ENCODE measurements at regions not wholly inside any gene's neighbourhood (a gene's known extent, or its start where the extent isn't known, plus 50 kb on each side); places are given as distances from the start of the nearest gene placed in this dataset.
A peak's percentile ranks its signal among the peaks of the same experiment; 100 is the strongest.

- DNase-seq (ENCODE audit: low read depth): no peak
Observed at GRCh38 chr2:188134241-188134640, 157.4 kb upstream of the GULP1 start.

- DNase-seq (ENCODE audit: low read depth): no peak
Observed at GRCh38 chr2:188138313-188138712, 153.4 kb upstream of the GULP1 start.

GRCh38 chr2:188142088-188142487, 149.6 kb upstream of the GULP1 start:
- no peak for DNase-seq (ENCODE audit: low read depth)

GRCh38 chr2:188142636-188143295, 148.9 kb upstream of the GULP1 start:
- DNase-seq (ENCODE audit: low read depth): peak; percentile 39

- DNase-seq (ENCODE audit: low read depth): no peak
Observed at GRCh38 chr2:188145885-188146284, 145.8 kb upstream of the GULP1 start.

- no peak for DNase-seq (ENCODE audit: low read depth)
Observed at GRCh38 chr2:188146888-188147287, 144.8 kb upstream of the GULP1 start.

- DNase-seq (ENCODE audit: low read depth): no peak
Observed at GRCh38 chr2:188151670-188152069, 140.0 kb upstream of the GULP1 start.

- peak; percentile 26 for DNase-seq (ENCODE audit: low read depth)
Observed at GRCh38 chr2:188158337-188159100, 133.2 kb upstream of the GULP1 start.

- no peak for DNase-seq (ENCODE audit: low read depth)
Observed at GRCh38 chr2:188159484-188159883, 132.2 kb upstream of the GULP1 start.

GRCh38 chr2:188170356-188170755, 121.3 kb upstream of the GULP1 start:
- no peak for DNase-seq (ENCODE audit: low read depth)

GRCh38 chr2:188176620-188177019, 115.1 kb upstream of the GULP1 start:
- peak; percentile 65 for DNase-seq (ENCODE audit: low read depth)

- DNase-seq (ENCODE audit: low read depth): no peak
Observed at GRCh38 chr2:188181067-188181838, 110.4 kb upstream of the GULP1 start.

- no peak for DNase-seq (ENCODE audit: low read depth)
Observed at GRCh38 chr2:188181884-188182283, 109.8 kb upstream of the GULP1 start.

- DNase-seq (ENCODE audit: low read depth): no peak
Observed at GRCh38 chr2:188187726-188188125, 103.9 kb upstream of the GULP1 start.

- peak; percentile 24 for DNase-seq (ENCODE audit: low read depth)
Observed at GRCh38 chr2:188189356-188189755, 102.3 kb upstream of the GULP1 start.

- DNase-seq (ENCODE audit: low read depth): peak; percentile 38
Observed at GRCh38 chr2:188193230-188193629, 98.4 kb upstream of the GULP1 start.

- DNase-seq (ENCODE audit: low read depth): peak; percentile 84
Observed at GRCh38 chr2:188196343-188197008, 95.2 kb upstream of the GULP1 start.

GRCh38 chr2:188199716-188200128, 92.0 kb upstream of the GULP1 start:
- DNase-seq (ENCODE audit: low read depth): peak; percentile 97

GRCh38 chr2:188201639-188202038, 90.0 kb upstream of the GULP1 start:
- DNase-seq (ENCODE audit: low read depth): no peak

- no peak for DNase-seq (ENCODE audit: low read depth)
Observed at GRCh38 chr2:188202777-188203176, 88.9 kb upstream of the GULP1 start.

GRCh38 chr2:188203776-188204175, 87.9 kb upstream of the GULP1 start:
- DNase-seq (ENCODE audit: low read depth): peak; percentile 46

GRCh38 chr2:188204824-188205223, 86.8 kb upstream of the GULP1 start:
- DNase-seq (ENCODE audit: low read depth): no peak
